GM19395 (cell line): ENCODE measurements at regions not wholly inside any gene's neighbourhood (a gene's known extent, or its start where the extent isn't known, plus 50 kb on each side); places are given as distances from the start of the nearest gene placed in this dataset.

Experiments
- ATAC-seq: cut with Tn5 transposase; IDR thresholded peaks from one replicate; pipeline ENCODE4 v1.9.1; 2021; ENCODE audit warnings: mild to moderate bottlenecking, moderate library complexity; ENCODE audit not compliant: unreplicated experiment

- ATAC-seq: no peak
Observed at GRCh38 chr9:107948086-107948485, 458.5 kb upstream of the KLF4 start.

- no peak for ATAC-seq
Observed at GRCh38 chr9:107946364-107947141, 457.0 kb upstream of the KLF4 start.

- ATAC-seq: no peak
Observed at GRCh38 chr9:107945961-107946360, 456.4 kb upstream of the KLF4 start.

- ATAC-seq: no peak
Observed at GRCh38 chr9:107945493-107945892, 455.9 kb upstream of the KLF4 start.

GRCh38 chr9:107944387-107944786 lies 454.8 kb upstream of the KLF4 start:
- no peak for ATAC-seq

- no peak for ATAC-seq
Observed at GRCh38 chr9:107943901-107944300, 454.3 kb upstream of the KLF4 start.

GRCh38 chr9:107942856-107943255 lies 453.3 kb upstream of the KLF4 start:
- ATAC-seq: no peak

GRCh38 chr9:107942291-107942690 lies 452.7 kb upstream of the KLF4 start:
- ATAC-seq: no peak

- no peak for ATAC-seq
Observed at GRCh38 chr9:107940616-107941595, 451.3 kb upstream of the KLF4 start.

GRCh38 chr9:107938801-107939386 lies 449.3 kb upstream of the KLF4 start:
- no peak for ATAC-seq

GRCh38 chr9:107935931-107936330 lies 446.4 kb upstream of the KLF4 start:
- ATAC-seq: no peak

- no peak for ATAC-seq
Observed at GRCh38 chr9:107933516-107933915, 443.9 kb upstream of the KLF4 start.

- no peak for ATAC-seq
Observed at GRCh38 chr9:107933097-107933496, 443.5 kb upstream of the KLF4 start.

- no peak for ATAC-seq
Observed at GRCh38 chr9:107932601-107933000, 443.0 kb upstream of the KLF4 start.

GRCh38 chr9:107932046-107932445 lies 442.5 kb upstream of the KLF4 start:
- no peak for ATAC-seq

GRCh38 chr9:107931071-107931715 lies 441.6 kb upstream of the KLF4 start:
- no peak for ATAC-seq

- ATAC-seq: no peak
Observed at GRCh38 chr9:107929443-107929842, 439.9 kb upstream of the KLF4 start.

- no peak for ATAC-seq
Observed at GRCh38 chr9:107928701-107929371, 439.3 kb upstream of the KLF4 start.

GRCh38 chr9:107927276-107927675 lies 437.7 kb upstream of the KLF4 start:
- no peak for ATAC-seq

GRCh38 chr9:107925749-107926297 lies 436.3 kb upstream of the KLF4 start:
- no peak for ATAC-seq
